ENCODE measurements at regions not wholly inside any gene's neighbourhood (a gene's known extent, or its start where the extent isn't known, plus 50 kb on each side); places are given as distances from the start of the nearest gene placed in this dataset.

DNA sequence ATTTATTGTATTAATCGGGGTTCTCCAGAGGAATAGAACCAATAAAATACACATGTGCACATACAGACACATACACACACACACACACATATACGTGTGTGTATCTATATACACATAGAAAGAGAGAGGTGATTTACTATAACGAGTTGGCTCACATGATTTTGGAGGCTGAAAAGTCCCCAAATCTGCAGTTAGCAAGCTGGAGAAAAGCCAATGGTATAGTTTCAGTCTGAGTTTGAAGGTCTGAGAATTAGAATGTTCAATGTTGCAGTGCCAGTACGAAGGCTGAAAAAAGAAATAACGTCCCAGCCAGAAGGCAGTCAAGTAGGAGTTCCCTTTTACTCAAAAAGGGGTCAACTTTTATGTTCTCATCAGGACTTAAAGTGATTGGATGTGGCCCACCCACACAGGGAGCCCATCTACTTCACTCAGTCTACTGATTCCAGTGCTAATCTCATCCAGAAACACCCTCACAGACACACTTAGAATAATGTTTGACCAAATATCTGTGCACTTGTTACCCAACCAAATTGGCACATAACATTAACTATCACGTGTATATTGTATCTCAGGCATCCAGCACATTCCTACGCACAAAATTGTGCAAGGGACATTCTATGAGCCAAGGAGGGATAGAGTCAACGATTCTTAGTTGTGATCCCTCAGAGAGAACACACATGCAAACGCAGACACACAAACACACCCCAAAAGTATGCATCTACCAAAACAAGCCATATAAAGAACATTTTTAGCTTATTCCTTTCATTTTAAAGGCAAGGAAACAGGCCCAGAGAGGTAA, 195.5 kb upstream of the DUSP10 start:
- Histone ChIP-seq H2AFZ (ENCODE audit: low read depth) (no peak overlapping the region), H3K79me2 (ENCODE audit: insufficient read depth) (no peaks in the 10 kb centered on the region), H3F3A (replicated peaks; ENCODE audit: insufficient read depth) (no peaks in the 10 kb centered on the region), H3K36me3 (replicated peaks in 1 of 2; ENCODE audit: control insufficient read depth in 1 of 2, insufficient read depth in 2 of 2, low read length in 1 of 2) (no peaks in the 10 kb centered on the region), H3K9me2 (no peaks in the 10 kb centered on the region), H3K9me3 (no peaks in the 10 kb centered on the region), H3K4me3 (ENCODE audit: low read depth in 2 of 2, low read length in 1 of 2) (no peak overlapping the region), H3K27me3 (ENCODE audit: insufficient read depth) (no peaks in the 10 kb centered on the region), H3K4me2 (no peak overlapping the region), H3K27ac (ENCODE audit: low read depth in 2 of 2, low read length in 1 of 2) (no peak overlapping the region), H3K4me1 (ENCODE audit: control insufficient read depth in 1 of 2, insufficient read depth in 2 of 2, low read depth in 1 of 2, low read length in 1 of 2) (peaks cover 0 to 3% of the 10 kb centered on the region in 2 experiments; a peak in 1 of 4 replicates), H4K20me1 (ENCODE audit: insufficient read depth) (no peaks in the 10 kb centered on the region), H3K9ac (no peak overlapping the region)
- no peak for TF ChIP-seq SIN3A (IDR thresholded peaks at IDR 0.05; ENCODE audit: borderline replicate concordance, low read depth, low read length)
- TF ChIP-seq, protein P1, sequence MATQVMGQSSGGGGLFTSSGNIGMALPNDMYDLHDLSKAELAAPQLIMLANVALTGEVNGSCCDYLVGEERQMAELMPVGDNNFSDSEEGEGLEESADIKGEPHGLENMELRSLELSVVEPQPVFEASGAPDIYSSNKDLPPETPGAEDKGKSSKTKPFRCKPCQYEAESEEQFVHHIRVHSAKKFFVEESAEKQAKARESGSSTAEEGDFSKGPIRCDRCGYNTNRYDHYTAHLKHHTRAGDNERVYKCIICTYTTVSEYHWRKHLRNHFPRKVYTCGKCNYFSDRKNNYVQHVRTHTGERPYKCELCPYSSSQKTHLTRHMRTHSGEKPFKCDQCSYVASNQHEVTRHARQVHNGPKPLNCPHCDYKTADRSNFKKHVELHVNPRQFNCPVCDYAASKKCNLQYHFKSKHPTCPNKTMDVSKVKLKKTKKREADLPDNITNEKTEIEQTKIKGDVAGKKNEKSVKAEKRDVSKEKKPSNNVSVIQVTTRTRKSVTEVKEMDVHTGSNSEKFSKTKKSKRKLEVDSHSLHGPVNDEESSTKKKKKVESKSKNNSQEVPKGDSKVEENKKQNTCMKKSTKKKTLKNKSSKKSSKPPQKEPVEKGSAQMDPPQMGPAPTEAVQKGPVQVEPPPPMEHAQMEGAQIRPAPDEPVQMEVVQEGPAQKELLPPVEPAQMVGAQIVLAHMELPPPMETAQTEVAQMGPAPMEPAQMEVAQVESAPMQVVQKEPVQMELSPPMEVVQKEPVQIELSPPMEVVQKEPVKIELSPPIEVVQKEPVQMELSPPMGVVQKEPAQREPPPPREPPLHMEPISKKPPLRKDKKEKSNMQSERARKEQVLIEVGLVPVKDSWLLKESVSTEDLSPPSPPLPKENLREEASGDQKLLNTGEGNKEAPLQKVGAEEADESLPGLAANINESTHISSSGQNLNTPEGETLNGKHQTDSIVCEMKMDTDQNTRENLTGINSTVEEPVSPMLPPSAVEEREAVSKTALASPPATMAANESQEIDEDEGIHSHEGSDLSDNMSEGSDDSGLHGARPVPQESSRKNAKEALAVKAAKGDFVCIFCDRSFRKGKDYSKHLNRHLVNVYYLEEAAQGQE (IDR thresholded peaks at IDR 0.05; ENCODE audit: low read depth, low read length) = no peak
- no peak for TF ChIP-seq SMC3 (IDR thresholded peaks at IDR 0.05; ENCODE audit: low read depth, low read length)
- TF ChIP-seq, protein P2, sequence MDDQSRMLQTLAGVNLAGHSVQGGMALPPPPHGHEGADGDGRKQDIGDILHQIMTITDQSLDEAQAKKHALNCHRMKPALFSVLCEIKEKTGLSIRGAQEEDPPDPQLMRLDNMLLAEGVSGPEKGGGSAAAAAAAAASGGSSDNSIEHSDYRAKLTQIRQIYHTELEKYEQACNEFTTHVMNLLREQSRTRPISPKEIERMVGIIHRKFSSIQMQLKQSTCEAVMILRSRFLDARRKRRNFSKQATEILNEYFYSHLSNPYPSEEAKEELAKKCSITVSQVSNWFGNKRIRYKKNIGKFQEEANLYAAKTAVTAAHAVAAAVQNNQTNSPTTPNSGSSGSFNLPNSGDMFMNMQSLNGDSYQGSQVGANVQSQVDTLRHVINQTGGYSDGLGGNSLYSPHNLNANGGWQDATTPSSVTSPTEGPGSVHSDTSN (IDR thresholded peaks at IDR 0.05) = no peak
- TF ChIP-seq NRF1 (IDR thresholded peaks at IDR 0.05; ENCODE audit: low read depth, low read length) = no peak
- WGBS (ENCODE audit: low lambda C conversion rate) = 65% methylated on average over 9 of the region's 9 CpGs
- DNase-seq = no peak
- CTCF ChIA-PET = interaction anchor here (1.0 to 1.2 kb wide), 2 partner anchors 11 to 518 kb away, joined by 3 read pairs; no protein-coding TSS in a partner anchor
- POLR2A ChIA-PET = no interaction called here

DNA sequence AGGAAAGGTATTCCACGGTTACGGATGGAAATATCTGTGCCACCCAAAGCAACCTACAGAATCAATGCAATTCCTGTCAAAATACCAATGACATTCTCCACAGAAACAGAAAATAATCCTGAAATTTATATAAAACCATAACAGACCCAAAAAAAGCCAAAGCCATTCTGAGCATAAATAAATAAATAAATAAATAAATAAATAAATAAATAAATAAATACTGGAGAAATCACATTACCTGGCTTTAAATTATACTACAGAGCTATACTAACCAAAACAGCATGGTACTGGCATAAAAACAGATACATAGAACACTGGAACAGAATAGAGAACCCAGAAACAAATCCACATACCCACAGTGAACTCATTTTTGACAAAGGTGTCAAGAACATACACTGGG, 191.9 kb upstream of the DUSP10 start:
- Histone ChIP-seq H3K27ac (ENCODE audit: low read depth in 2 of 2, low read length in 1 of 2) (no peak overlapping the region), H3K27me3 (ENCODE audit: insufficient read depth) (no peaks in the 10 kb centered on the region), H4K20me1 (ENCODE audit: insufficient read depth) (no peaks in the 10 kb centered on the region), H2AFZ (ENCODE audit: low read depth) (no peak overlapping the region), H3K36me3 (replicated peaks in 1 of 2; ENCODE audit: control insufficient read depth in 1 of 2, insufficient read depth in 2 of 2, low read length in 1 of 2) (no peaks in the 10 kb centered on the region), H3K4me2 (no peak overlapping the region), H3K4me3 (ENCODE audit: low read depth in 2 of 2, low read length in 1 of 2) (no peak overlapping the region), H3F3A (replicated peaks; ENCODE audit: insufficient read depth) (no peaks in the 10 kb centered on the region), H3K9me3 (no peaks in the 10 kb centered on the region), H3K9me2 (no peaks in the 10 kb centered on the region; the same call in 1 of the 2 replicates), H3K9ac (no peak overlapping the region), H3K79me2 (ENCODE audit: insufficient read depth) (no peaks in the 10 kb centered on the region), H3K4me1 (ENCODE audit: control insufficient read depth in 1 of 2, insufficient read depth in 2 of 2, low read depth in 1 of 2, low read length in 1 of 2) (no peaks in the 10 kb centered on the region)
- DNase-seq = no peak
- TF ChIP-seq TCF12 (IDR thresholded peaks at IDR 0.05) = no peak
- TF ChIP-seq GATA2 (CRISPR knock-in tag; IDR thresholded peaks at IDR 0.05) = no peak
- TF ChIP-seq GABPA (IDR thresholded peaks at IDR 0.05; ENCODE audit: low read depth) = no peak
- TF ChIP-seq, protein P3, sequence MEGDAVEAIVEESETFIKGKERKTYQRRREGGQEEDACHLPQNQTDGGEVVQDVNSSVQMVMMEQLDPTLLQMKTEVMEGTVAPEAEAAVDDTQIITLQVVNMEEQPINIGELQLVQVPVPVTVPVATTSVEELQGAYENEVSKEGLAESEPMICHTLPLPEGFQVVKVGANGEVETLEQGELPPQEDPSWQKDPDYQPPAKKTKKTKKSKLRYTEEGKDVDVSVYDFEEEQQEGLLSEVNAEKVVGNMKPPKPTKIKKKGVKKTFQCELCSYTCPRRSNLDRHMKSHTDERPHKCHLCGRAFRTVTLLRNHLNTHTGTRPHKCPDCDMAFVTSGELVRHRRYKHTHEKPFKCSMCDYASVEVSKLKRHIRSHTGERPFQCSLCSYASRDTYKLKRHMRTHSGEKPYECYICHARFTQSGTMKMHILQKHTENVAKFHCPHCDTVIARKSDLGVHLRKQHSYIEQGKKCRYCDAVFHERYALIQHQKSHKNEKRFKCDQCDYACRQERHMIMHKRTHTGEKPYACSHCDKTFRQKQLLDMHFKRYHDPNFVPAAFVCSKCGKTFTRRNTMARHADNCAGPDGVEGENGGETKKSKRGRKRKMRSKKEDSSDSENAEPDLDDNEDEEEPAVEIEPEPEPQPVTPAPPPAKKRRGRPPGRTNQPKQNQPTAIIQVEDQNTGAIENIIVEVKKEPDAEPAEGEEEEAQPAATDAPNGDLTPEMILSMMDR (IDR thresholded peaks at IDR 0.05) = no peak
- TF ChIP-seq ELF1 (IDR thresholded peaks at IDR 0.05) = no peak
- no peak for TF ChIP-seq TEAD4 (IDR thresholded peaks at IDR 0.05; ENCODE audit: borderline replicate concordance, insufficient read depth)
- 91% methylated on average over 2 of the region's 2 CpGs for WGBS (ENCODE audit: low lambda C conversion rate)
- CTCF ChIA-PET = interaction anchor here (0.7 to 1.5 kb wide), 2 partner anchors 10 to 527 kb away, joined by 3 to 4 read pairs; no protein-coding TSS in a partner anchor
- POLR2A ChIA-PET = no interaction called here
